ENCODE measurements at regions not wholly inside any gene's neighbourhood (a gene's known extent, or its start where the extent isn't known, plus 50 kb on each side); places are given as distances from the start of the nearest gene placed in this dataset.
A peak's percentile ranks its signal among the peaks of the same experiment; 100 is the strongest.
"Not testable (repeated sequence)": the region's sequence is repeated elsewhere in the genome, so short reads cannot be mapped to it uniquely, and the experiment has no call there.

DNA sequence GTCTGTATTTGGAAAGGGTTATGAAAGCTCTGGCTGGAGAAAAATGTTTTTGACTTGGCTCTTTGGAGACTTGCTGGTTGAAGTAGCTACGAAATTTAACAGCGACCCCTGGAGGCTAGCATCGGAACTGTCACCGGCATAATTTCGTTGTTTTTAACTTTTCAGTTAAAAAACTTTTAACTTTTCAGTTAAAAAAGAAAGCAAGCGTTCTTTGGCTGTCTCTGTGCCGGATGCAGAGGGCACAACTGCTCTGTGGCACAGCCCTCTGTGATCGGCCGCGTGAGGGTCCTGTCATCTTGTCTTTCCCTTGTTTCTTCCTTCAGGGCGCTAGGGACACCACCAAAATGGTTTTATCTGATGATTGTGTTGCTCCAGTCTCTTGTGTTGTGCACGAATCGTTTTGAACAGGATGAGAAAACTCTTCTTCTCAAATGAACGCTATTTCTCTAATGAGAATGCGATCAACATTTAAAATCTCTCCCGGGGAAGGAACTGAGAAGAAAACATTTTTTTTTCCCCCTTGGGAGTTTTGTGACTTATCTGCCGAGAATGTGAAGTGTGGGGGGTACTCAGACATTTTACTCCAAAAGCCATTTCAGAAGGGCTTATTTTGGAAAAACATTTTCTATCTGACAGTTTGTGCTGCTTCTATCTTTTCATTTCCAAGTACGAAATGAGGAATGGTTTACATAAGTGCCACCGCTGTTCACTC lies 57.1 kb downstream of the ADCYAP1 start:
- Histone ChIP-seq H3K4me1 (peaks cover 0 to 6% (median 0%) of the 10 kb centered on the region in 4 donors), H3K9me3 (no peaks in the 10 kb centered on the region), H3K27ac (no peak overlapping the region), H3K27me3 (no peaks in the 10 kb centered on the region), H3K36me3 (no peaks in the 10 kb centered on the region), H3K4me3 (no peak overlapping the region)
- peak; percentile 50 to 61 (median 56) for ATAC-seq
- no peak for TF ChIP-seq POLR2A (IDR thresholded peaks at IDR 0.05)
- TF ChIP-seq, protein P1, sequence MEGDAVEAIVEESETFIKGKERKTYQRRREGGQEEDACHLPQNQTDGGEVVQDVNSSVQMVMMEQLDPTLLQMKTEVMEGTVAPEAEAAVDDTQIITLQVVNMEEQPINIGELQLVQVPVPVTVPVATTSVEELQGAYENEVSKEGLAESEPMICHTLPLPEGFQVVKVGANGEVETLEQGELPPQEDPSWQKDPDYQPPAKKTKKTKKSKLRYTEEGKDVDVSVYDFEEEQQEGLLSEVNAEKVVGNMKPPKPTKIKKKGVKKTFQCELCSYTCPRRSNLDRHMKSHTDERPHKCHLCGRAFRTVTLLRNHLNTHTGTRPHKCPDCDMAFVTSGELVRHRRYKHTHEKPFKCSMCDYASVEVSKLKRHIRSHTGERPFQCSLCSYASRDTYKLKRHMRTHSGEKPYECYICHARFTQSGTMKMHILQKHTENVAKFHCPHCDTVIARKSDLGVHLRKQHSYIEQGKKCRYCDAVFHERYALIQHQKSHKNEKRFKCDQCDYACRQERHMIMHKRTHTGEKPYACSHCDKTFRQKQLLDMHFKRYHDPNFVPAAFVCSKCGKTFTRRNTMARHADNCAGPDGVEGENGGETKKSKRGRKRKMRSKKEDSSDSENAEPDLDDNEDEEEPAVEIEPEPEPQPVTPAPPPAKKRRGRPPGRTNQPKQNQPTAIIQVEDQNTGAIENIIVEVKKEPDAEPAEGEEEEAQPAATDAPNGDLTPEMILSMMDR (IDR thresholded peaks at IDR 0.05) = peak; percentile 77 to 88 (median 87)
- 11% methylated on average over 19 of the region's 19 CpGs for WGBS (ENCODE audit: insufficient coverage, low coverage, low lambda C conversion rate, missing lambda C conversion rate)
- intact Hi-C loops (cut with DNase I) = no loop called here
- no peak for DNase-seq

DNA sequence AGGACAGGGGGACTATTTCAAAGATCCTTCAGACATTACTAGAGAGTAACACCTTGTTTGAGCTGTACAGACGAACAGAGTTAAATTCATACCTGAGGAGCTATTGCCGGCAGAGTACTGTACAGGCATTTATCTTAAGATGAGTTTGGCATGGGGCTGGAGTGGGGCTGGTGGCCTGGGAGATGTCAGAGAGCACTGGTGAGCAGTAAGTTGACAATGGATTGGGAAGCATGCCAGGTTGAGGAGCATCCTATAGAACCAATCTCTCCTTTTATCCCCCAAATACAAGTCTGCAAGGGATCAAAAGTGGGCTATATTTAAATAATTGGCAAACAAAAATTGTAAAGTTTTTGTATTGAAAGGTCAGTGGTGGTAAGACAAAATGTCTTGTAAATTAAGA lies 58.6 kb downstream of the ADCYAP1 start:
- no peaks in the 10 kb centered on the region for H3K9me3 ChIP-seq
- H3K4me3 ChIP-seq = no peak overlapping the region
- no peak for DNase-seq
- peaks cover 0 to 6% (median 0%) of the 10 kb centered on the region in 4 donors for H3K4me1 ChIP-seq
- 39% methylated on average over 2 of the region's 2 CpGs for WGBS (ENCODE audit: insufficient coverage, low coverage, low lambda C conversion rate, missing lambda C conversion rate)
- TF ChIP-seq, protein P1 (IDR thresholded peaks at IDR 0.05) = no peak
- TF ChIP-seq POLR2A (IDR thresholded peaks at IDR 0.05) = no peak
- intact Hi-C loops (cut with DNase I) = no loop called here
- H3K36me3 ChIP-seq = no peaks in the 10 kb centered on the region
- H3K27me3 ChIP-seq = no peaks in the 10 kb centered on the region
- H3K27ac ChIP-seq = no peak overlapping the region
- ATAC-seq = no peak

DNA sequence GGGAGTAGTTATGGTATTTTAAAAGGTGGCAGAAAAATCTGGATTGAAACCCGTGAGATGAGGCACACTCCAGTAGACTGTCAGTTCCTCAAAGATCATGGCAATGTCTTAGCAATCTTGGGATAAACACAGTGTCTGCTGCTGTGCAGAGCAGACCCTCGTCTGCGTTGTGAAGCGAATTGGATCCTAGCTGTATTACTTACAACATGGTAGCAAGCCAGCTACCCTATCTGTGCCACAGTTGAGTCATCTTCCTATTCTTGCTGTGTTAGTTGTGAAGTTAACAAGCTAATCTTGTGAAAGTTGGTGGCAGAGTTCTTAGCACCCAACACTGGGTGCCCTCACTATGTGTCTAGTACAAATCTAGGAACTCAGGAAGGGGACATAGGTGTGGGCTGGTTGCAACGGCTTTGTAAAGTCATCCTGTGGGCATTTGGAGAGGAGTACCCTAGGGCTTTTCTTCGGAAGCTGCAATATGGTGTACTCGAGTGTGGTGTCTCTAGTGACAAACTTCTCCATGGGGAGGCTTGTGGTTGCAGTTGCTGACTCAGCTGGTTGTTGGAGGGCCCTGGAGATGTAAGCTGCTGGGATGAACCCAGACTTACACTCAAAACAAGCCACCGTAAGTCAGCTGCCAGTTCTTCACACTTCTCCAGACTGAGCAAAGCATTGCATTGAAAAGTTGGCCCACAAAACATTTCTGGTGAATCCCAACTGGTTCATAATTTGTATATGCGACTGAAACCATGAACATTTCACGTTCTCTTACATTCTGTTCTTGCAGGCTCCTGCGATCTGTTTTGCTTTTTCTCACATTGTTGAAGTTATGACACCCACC lies 61.5 kb downstream of the ADCYAP1 start:
- H3K4me3 ChIP-seq = no peak overlapping the region
- H3K36me3 ChIP-seq = no peaks in the 10 kb centered on the region
- ATAC-seq (no peak), DNase-seq (no peak)
- H3K27me3 ChIP-seq = no peaks in the 10 kb centered on the region
- peaks cover 0 to 6% (median 0%) of the 10 kb centered on the region in 4 donors for H3K4me1 ChIP-seq
- TF ChIP-seq POLR2A (IDR thresholded peaks at IDR 0.05) = no peak
- TF ChIP-seq, protein P1 (IDR thresholded peaks at IDR 0.05) = no peak
- intact Hi-C loops (cut with DNase I) = no loop called here
- 74% methylated on average over 9 of the region's 11 CpGs for WGBS (ENCODE audit: insufficient coverage, low coverage, low lambda C conversion rate, missing lambda C conversion rate)
- no peaks in the 10 kb centered on the region for H3K9me3 ChIP-seq
- H3K27ac ChIP-seq = no peak overlapping the region

DNA sequence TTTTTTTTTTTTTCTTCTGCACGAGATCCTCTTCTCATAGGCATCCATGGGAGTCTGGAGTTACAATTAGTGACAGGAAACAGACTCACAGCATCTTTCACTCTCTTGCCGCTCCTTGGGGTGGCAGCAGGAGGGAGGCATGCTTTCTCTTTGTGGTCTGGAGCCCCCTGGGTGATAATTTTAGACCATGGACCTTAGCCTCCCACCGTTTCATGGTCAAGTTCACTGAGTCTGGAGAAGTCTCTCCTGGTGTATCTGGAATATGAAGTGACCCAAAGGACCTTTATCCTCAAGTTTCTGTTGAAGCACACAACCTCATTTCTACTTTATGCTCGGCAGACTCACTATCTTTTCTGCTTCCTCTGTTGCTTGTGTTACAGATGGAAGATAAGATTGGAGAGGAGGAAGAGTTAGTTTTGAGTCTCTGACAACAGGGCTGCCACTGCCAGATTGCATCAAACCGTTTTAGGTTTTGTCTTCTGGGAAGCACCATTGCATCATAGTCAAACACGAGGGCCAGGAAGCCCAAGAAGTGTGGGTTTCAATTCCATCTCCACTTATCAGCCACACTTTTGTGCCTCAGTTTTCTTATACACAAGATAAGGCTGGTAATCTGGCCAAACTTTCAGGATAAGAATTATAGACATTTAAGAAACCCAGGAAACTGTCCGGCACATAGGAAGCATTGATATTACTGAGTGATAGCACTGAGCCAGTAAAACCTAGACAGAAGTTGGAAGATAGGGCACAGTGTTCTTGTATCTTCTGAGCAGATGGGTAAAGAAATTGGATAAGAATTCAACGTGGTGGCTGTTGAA lies 62.3 kb downstream of the ADCYAP1 start:
- no peak for ATAC-seq
- H3K4me1 ChIP-seq = peaks cover 0 to under 1% (median 0%) of the 10 kb centered on the region in 4 donors
- no peaks in the 10 kb centered on the region for H3K36me3 ChIP-seq
- no peak for DNase-seq
- WGBS (ENCODE audit: insufficient coverage, low coverage, low lambda C conversion rate, missing lambda C conversion rate) = 33% methylated on average over 7 of the region's 8 CpGs
- no peak overlapping the region for H3K4me3 ChIP-seq
- H3K27ac ChIP-seq = no peak overlapping the region
- intact Hi-C loops (cut with DNase I) = no loop called here
- no peaks in the 10 kb centered on the region for H3K27me3 ChIP-seq
- no peak for TF ChIP-seq POLR2A (IDR thresholded peaks at IDR 0.05)
- TF ChIP-seq, protein P1 (IDR thresholded peaks at IDR 0.05) = no peak
- no peaks in the 10 kb centered on the region for H3K9me3 ChIP-seq

DNA sequence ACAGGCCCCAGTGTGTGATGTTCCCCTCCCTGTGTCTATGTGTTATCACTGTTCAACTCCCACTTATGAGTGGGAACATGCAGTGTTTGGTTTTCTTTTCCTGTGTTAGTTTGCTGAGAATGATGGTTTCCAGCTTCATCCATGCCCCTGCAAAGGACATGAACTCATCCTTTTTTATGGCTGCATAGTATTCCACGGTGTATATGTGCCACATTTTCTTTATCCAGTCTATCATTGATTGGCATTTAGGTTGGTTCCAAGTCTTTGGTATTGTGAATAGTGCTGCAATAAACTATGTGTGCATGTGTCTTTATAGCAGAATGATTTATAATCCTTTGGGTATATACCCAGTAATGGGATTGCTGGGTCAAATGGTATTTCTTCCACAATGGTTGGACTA lies 64.2 kb downstream of the ADCYAP1 start:
- H3K4me1 ChIP-seq; H3K36me3 ChIP-seq; H3K27me3 ChIP-seq; H3K9me3 ChIP-seq; H3K27ac ChIP-seq; ATAC-seq; DNase-seq; intact Hi-C loops (cut with DNase I); H3K4me3 ChIP-seq: not testable (repeated sequence)
- 57% methylated on average over 1 of the region's 1 CpG for WGBS (ENCODE audit: insufficient coverage, low coverage, low lambda C conversion rate, missing lambda C conversion rate)

DNA sequence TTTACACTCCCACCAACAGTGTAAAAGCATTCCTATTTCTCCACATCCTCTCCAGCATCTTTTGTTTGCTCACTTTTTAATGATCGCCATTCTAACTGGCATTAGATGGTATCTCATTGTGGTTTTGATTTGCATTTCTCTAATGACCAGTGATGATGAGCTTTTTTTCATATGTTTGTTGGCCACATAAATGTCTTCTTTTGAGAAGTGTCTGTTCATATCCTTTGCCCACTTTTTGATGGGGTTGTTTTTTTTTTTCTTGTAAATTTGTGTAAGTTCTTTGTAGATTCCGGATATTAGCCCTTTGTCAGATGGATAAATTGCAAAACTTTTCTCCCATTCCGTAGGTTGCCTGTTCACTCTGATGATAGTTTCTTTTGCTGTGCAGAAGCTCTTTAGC lies 64.6 kb downstream of the ADCYAP1 start:
- ATAC-seq; H3K36me3 ChIP-seq; intact Hi-C loops (cut with DNase I); H3K4me1 ChIP-seq; DNase-seq; H3K4me3 ChIP-seq; H3K27me3 ChIP-seq; H3K9me3 ChIP-seq; H3K27ac ChIP-seq: not testable (repeated sequence)
- 95% methylated on average over 3 of the region's 3 CpGs for WGBS (ENCODE audit: insufficient coverage, low coverage, low lambda C conversion rate, missing lambda C conversion rate)

DNA sequence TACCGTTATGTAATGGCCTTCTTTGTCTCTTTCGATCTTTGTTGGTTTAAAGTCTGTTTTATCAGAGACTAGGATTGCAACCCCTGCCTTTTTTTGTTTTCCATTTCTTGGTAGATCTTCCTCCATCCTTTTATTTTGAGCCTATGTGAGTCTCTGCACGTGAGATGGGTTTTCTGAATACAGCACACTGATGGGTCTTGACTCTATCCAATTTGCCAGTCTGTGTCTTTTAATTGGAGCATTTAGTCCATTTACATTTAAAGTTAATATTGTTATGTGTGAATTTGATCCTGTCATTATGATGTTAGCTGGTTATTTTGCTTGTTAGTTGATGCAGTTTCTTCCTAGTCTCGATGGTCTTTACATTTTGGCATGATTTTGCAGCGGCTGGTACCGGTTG lies 69.9 kb downstream of the ADCYAP1 start:
- H3K36me3 ChIP-seq; H3K4me3 ChIP-seq; ATAC-seq; H3K9me3 ChIP-seq; intact Hi-C loops (cut with DNase I); DNase-seq; H3K27me3 ChIP-seq; H3K27ac ChIP-seq; H3K4me1 ChIP-seq: not testable (repeated sequence)
- WGBS (ENCODE audit: insufficient coverage, low coverage, low lambda C conversion rate, missing lambda C conversion rate) = 45% methylated on average over 2 of the region's 6 CpGs

Data from right lobe of liver (tissue), 6 donors.